HepG2 (cell line): ENCODE measurements at regions not wholly inside any gene's neighbourhood (a gene's known extent, or its start where the extent isn't known, plus 50 kb on each side); places are given as distances from the start of the nearest gene placed in this dataset.

Experiments
- ATAC-seq: fragments of 200-7000 bp; cut with Tn5 transposase; 3 replicates; pipeline ENCODE4 v1.9.1; 2020; ENCODE audit warnings: mild to moderate bottlenecking, moderate library complexity
- BruUV-seq: library from RNA; stranded (reverse); fragments of 400-500 nt; replicated peaks from 2 replicates; lab custom pipeline; 2021; lab: Mats Ljungman, UMichigan
- CTCF ChIA-PET: fragments of 300-600 bp; formaldehyde crosslinking; extraction: SDS; loops from one replicate; lab custom pipeline; 2021; ENCODE audit warnings: low total read pairs, inconsistent platforms, low intra/inter-chr PET ratio; lab: Yijun Ruan, JAX
- POLR2A ChIA-PET: fragments of 350-600 bp; sonication (Branson Sonifier 250); formaldehyde crosslinking; loops from one replicate; lab custom pipeline; 2020; ENCODE audit warnings: antibody characterized with exemption, inconsistent platforms; lab: Yijun Ruan, JAX
- DNase-seq: peaks from one replicate; pipeline ENCODE4 v3.0.0-alpha.2; 2015; ENCODE audit warnings: low spot score
- FAIRE-seq: peaks from 3 replicates; lab custom pipeline; 2011; peaks lifted over from hg19 to GRCh38; lab: Jason Lieb, UNC
- H2AFZ ChIP-seq: one replicate; pipeline ENCODE4 v1.6.1; 2011; ENCODE audit warnings: low read length, inconsistent platforms
- H3K27ac ChIP-seq: fragments of 300-600 bp; 3 replicates; pipeline ENCODE4 v1.8.0; 2011; ENCODE audit warnings: mixed run types, mild to moderate bottlenecking, mixed read lengths, low read length, inconsistent platforms; ENCODE audit not compliant: insufficient read depth; ENCODE audit errors: extremely low read length
- H3K27me3 ChIP-seq, 2 experiments: fragments of 200-600 bp in 1 of 2; 2 replicates in 1 of 2; 3 replicates in 1 of 2; pipeline versions ENCODE4 v1.6.0 to v1.8.0; 2011; ENCODE audit warnings: low read length in 2 of 2, mild to moderate bottlenecking in 2 of 2, moderate library complexity in 2 of 2, inconsistent platforms in 1 of 2; ENCODE audit not compliant: insufficient read depth in 2 of 2, control insufficient read depth in 1 of 2
- H3K36me3 ChIP-seq, 2 experiments: fragments of 200-600 bp in 1 of 2; replicated peaks in 1 of 2; 2 replicates in 1 of 2; 3 replicates in 1 of 2; pipeline versions ENCODE4 v1.5.1 to v1.8.0; 2011; ENCODE audit warnings: low read length in 2 of 2, inconsistent platforms in 1 of 2; ENCODE audit not compliant: insufficient read depth in 2 of 2, control insufficient read depth in 1 of 2
- H3K4me1 ChIP-seq: 2 replicates; pipeline ENCODE4 v1.5.1; 2012; ENCODE audit warnings: low read length, inconsistent platforms; ENCODE audit not compliant: insufficient read depth
- H3K4me2 ChIP-seq: 2 replicates; pipeline ENCODE4 v1.6.0; 2011; ENCODE audit warnings: low read depth, low read length, inconsistent platforms
- H3K4me3 ChIP-seq, 3 experiments: fragments of 200-600 bp in 1 of 3; sonication (generic), shearing (Covaris generic) in 1 of 3; replicated peaks in 1 of 3; 2 replicates each; pipeline ENCODE4 v1.5.1; 2011 to 2016; ENCODE audit warnings: low read length in 3 of 3, inconsistent platforms in 2 of 3, low read depth in 2 of 3, mild to moderate bottlenecking in 2 of 3, control low read depth in 1 of 3, mixed read lengths in 1 of 3; ENCODE audit not compliant: insufficient read depth in 1 of 3
- H3K79me2 ChIP-seq: one replicate; pipeline ENCODE4 v1.6.1; 2011; ENCODE audit warnings: low read length, inconsistent platforms; ENCODE audit not compliant: insufficient read depth
- H3K9ac ChIP-seq: 2 replicates; pipeline ENCODE4 v1.6.0; 2011; ENCODE audit warnings: mild to moderate bottlenecking, low read depth, low read length, inconsistent platforms; ENCODE audit not compliant: insufficient read depth
- H3K9me3 ChIP-seq: 2 replicates; pipeline ENCODE4 v1.5.1; 2012; ENCODE audit warnings: mild to moderate bottlenecking, low read length
- H4K20me1 ChIP-seq: 2 replicates; pipeline ENCODE4 v1.6.0; 2011; ENCODE audit warnings: inconsistent platforms, mild to moderate bottlenecking, low read length, moderate library complexity; ENCODE audit not compliant: insufficient read depth
- ATF7-NPFF ChIP-seq: sonication (generic); formaldehyde crosslinking; IDR thresholded peaks from 2 replicates; pipeline ENCODE4 v1.8.1; 2023; ENCODE audit warnings: mild to moderate bottlenecking, low read depth, missing genetic modification reagents, moderate library complexity
- EED ChIP-seq: sonication (generic); formaldehyde crosslinking; IDR thresholded peaks from 2 replicates; pipeline ENCODE4 v1.5.0; 2020; ENCODE audit warnings: mild to moderate bottlenecking, missing genetic modification reagents
- ELF1 ChIP-seq: sonication (generic); formaldehyde crosslinking; IDR thresholded peaks from 2 replicates; pipeline ENCODE4 v1.4.0; 2020; ENCODE audit warnings: missing genetic modification reagents
- FOSL1 ChIP-seq: sonication (generic); formaldehyde crosslinking; IDR thresholded peaks from 2 replicates; pipeline ENCODE4 v1.9.0; 2021; ENCODE audit warnings: missing genetic modification reagents, borderline replicate concordance
- MAFG ChIP-seq: sonication (generic); formaldehyde crosslinking; IDR thresholded peaks from 2 replicates; pipeline ENCODE4 v1.5.1; 2020; ENCODE audit warnings: mild to moderate bottlenecking, missing genetic modification reagents
- NAIF1 ChIP-seq: sonication (generic); formaldehyde crosslinking; IDR thresholded peaks from 2 replicates; pipeline ENCODE4 v1.5.0; 2020; ENCODE audit warnings: mild to moderate bottlenecking, missing genetic modification reagents, borderline replicate concordance
- NCOA2 ChIP-seq: sonication (generic); formaldehyde crosslinking; IDR thresholded peaks from 2 replicates; pipeline ENCODE4 v1.8.0; 2022; ENCODE audit warnings: inconsistent platforms
- SP1 ChIP-seq, 2 experiments: fragments of 450-650 bp in 1 of 2; sonication (generic) in 1 of 2; formaldehyde crosslinking in 1 of 2; IDR thresholded peaks; 2 replicates each; pipeline versions ENCODE4 v1.4.0 to v1.6.1; 2016 to 2020; ENCODE audit warnings: missing genetic modification reagents in 1 of 2
- U2AF1 ChIP-seq: fragments of 200-400 bp; formaldehyde crosslinking; optimal IDR thresholded peaks from 2 replicates; pipeline ENCODE3; 2017; ENCODE audit warnings: mild to moderate bottlenecking, low read depth, low read length
- WGBS: methylation state at CpG from one replicate; pipeline ENCODE4 v1.1.6; 2017; ENCODE audit warnings: low lambda C conversion rate; 5-methylcytosine and 5-hydroxymethylcytosine counted together
- in situ Hi-C: cut with HindIII; loops from 2 replicates; pipeline ENCODE4 v1.10.0; 2017; ENCODE audit warnings: low pct_unique_long_range_greater_than_20kb; ENCODE audit not compliant: extremely low pct_ligation_motif_present
- intact Hi-C: fragments of 100-400 bp; cut with micrococcal nuclease; formaldehyde crosslinking; loops from one replicate; pipeline ENCODE4 v1.10.0; 2022; ENCODE audit not compliant: unreplicated experiment
- TF ChIP-seq, protein P1 (sequence below): sonication (generic); formaldehyde crosslinking; IDR thresholded peaks from 2 replicates; pipeline ENCODE4 v1.5.0; 2020; ENCODE audit warnings: mild to moderate bottlenecking, missing genetic modification reagents
- TF ChIP-seq, protein P2 (sequence below): sonication (generic); formaldehyde crosslinking; IDR thresholded peaks from 2 replicates; pipeline ENCODE4 v1.9.0; 2021; ENCODE audit warnings: missing genetic modification reagents, borderline replicate concordance

DNA sequence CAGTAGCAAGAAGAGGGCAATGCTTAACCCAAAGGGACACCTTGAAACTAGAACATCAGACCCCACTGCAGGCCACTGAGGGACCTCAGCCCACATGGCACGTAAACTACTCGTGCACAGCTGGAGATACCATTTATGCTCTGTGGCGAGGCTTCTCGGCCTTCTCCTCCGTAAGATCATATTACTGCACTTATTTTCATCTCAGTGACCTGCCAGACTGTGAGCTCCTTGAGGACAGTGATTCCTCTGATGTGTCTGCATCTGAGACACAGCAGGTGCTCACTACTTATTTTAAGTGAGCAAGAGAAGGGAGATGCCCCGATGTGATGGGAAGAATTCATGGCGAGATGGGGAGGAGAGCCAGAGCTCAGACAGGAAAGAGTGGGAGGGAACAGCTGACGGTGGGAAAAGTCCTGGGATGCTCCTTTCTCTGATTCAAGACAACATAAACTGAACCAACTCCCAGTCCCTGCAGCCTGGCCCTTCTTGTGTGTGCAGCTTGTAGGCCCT is 137.6 kb downstream of the RPLP1 start:
- H3K9ac ChIP-seq = no peak overlapping the region
- 47% methylated on average over 8 of the region's 8 CpGs for WGBS

More for the DNA sequence above, 137.6 kb downstream of the RPLP1 start:
- in situ Hi-C loops = loop anchor here (25.0 kb wide), 1 partner anchor 547 kb away; no protein-coding TSS in a partner anchor
- H3K27me3 ChIP-seq = peaks cover 20 to 79% of the 10 kb centered on the region in 2 experiments
- H3K9me3 ChIP-seq = no peaks in the 10 kb centered on the region
- no peak overlapping the region for H3K4me3 ChIP-seq
- no peak for ATAC-seq
- no peak overlapping the region for H3K27ac ChIP-seq
- POLR2A ChIA-PET = no interaction called here
- no peak for DNase-seq
- no peaks in the 10 kb centered on the region for H3K36me3 ChIP-seq
- TF ChIP-seq, protein P1, sequence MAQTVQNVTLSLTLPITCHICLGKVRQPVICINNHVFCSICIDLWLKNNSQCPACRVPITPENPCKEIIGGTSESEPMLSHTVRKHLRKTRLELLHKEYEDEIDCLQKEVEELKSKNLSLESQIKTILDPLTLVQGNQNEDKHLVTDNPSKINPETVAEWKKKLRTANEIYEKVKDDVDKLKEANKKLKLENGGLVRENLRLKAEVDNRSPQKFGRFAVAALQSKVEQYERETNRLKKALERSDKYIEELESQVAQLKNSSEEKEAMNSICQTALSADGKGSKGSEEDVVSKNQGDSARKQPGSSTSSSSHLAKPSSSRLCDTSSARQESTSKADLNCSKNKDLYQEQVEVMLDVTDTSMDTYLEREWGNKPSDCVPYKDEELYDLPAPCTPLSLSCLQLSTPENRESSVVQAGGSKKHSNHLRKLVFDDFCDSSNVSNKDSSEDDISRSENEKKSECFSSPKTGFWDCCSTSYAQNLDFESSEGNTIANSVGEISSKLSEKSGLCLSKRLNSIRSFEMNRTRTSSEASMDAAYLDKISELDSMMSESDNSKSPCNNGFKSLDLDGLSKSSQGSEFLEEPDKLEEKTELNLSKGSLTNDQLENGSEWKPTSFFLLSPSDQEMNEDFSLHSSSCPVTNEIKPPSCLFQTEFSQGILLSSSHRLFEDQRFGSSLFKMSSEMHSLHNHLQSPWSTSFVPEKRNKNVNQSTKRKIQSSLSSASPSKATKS (CRISPR knock-in tag) = no peak
- TF ChIP-seq NCOA2 (CRISPR knock-in tag) (no peak), SP1 (IDR thresholded peaks at IDR 0.05) (no peak), SP1 (CRISPR knock-in tag; IDR thresholded peaks at IDR 0.05) (no peak), NAIF1 (CRISPR knock-in tag) (no peak), U2AF1 (no peak), FOSL1 (no peak), EED (no peak), ATF7-NPFF (CRISPR knock-in tag) (no peak), MAFG (CRISPR knock-in tag) (no peak), ELF1 (CRISPR knock-in tag) (no peak)
- TF ChIP-seq, protein P2, sequence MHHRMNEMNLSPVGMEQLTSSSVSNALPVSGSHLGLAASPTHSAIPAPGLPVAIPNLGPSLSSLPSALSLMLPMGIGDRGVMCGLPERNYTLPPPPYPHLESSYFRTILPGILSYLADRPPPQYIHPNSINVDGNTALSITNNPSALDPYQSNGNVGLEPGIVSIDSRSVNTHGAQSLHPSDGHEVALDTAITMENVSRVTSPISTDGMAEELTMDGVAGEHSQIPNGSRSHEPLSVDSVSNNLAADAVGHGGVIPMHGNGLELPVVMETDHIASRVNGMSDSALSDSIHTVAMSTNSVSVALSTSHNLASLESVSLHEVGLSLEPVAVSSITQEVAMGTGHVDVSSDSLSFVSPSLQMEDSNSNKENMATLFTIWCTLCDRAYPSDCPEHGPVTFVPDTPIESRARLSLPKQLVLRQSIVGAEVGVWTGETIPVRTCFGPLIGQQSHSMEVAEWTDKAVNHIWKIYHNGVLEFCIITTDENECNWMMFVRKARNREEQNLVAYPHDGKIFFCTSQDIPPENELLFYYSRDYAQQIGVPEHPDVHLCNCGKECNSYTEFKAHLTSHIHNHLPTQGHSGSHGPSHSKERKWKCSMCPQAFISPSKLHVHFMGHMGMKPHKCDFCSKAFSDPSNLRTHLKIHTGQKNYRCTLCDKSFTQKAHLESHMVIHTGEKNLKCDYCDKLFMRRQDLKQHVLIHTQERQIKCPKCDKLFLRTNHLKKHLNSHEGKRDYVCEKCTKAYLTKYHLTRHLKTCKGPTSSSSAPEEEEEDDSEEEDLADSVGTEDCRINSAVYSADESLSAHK (CRISPR knock-in tag) = no peak
- TF ChIP-seq, all 625 proteins: peak for 0
- no TSS peak for BruUV-seq
- Histone ChIP-seq H2AFZ (no peak overlapping the region), H3K79me2 (no peaks in the 10 kb centered on the region), H4K20me1 (peaks cover 92% of the 10 kb centered on the region), H3K4me2 (no peak overlapping the region), H3K4me1 (peaks cover 33% of the 10 kb centered on the region)
- FAIRE-seq = no peak
- CTCF ChIA-PET = no interaction called here
- intact Hi-C loops = loop anchor here (5.0 kb wide), 2 partner anchors 128 to 507 kb away; partner anchors contain the start of gene TLE3
